Upper lobe of left lung (tissue), 4 donors: ENCODE measurements at regions not wholly inside any gene's neighbourhood (a gene's known extent, or its start where the extent isn't known, plus 50 kb on each side); places are given as distances from the start of the nearest gene placed in this dataset.

ENCODE experiments used
- CTCF ChIP-seq, 6 experiments: fragments of 450-650 bp in 4 of 6; fragments of 200-600 bp in 2 of 6; sonication (generic) in 2 of 6; IDR thresholded peaks; one replicate each; pipeline ENCODE4 v1.5.1; 2016 to 2019; ENCODE audit warnings: antibody characterized with exemption in 6 of 6
- POLR2AphosphoS5 ChIP-seq, 2 donors: sonication (generic); formaldehyde crosslinking; IDR thresholded peaks; one replicate each; pipeline ENCODE4 v1.5.1; 2017; ENCODE audit warnings: antibody characterized with exemption in 2 of 2

GRCh38 chr5:89996335-89996734 is 413.2 kb downstream of the CETN3 start:
- TF ChIP-seq CTCF (IDR thresholded peaks at IDR 0.05): no peak
- no peak for TF ChIP-seq POLR2AphosphoS5 (IDR thresholded peaks at IDR 0.05)
